ENCODE measurements at regions not wholly inside any gene's neighbourhood (a gene's known extent, or its start where the extent isn't known, plus 50 kb on each side); places are given as distances from the start of the nearest gene placed in this dataset.

DNA sequence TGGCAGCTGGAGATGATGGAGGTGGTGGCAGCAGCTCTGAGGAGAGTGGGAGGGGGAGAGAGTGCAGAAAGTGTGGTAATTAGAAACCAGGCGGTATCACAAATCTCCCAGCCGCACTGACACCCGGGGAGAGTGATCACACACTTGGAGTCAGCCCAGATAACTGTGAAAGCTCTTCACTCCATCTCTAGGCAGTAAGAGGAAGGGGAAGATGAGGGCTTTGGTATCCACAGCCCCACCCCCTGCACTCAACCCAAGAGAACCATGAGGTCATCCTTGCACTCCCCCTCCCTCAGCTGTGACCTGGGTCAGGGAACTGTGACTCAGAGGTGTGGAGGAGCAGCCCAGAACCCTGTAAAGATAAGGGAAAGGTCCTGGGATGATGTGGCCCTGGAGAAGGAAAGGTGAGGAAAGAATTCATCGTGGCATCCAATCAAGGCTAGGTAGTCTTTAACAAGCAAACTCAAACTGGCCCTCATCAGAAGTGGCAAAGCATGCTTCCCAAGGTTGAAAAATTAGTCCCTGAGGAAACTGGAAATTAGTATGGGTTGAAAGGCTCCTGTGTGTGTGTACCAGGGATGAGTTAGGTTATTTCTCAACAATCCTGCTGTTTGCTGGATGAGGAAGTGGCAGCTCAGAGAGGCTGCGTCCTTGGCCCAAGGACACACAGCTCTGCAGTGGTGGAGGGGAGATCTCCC is 111.0 kb upstream of the LHX5 start:
- H3K4me1 Mint-ChIP-seq (ENCODE audit: low read depth, unreplicated experiment), result no peaks in the 10 kb centered on the region
- TF ChIP-seq, protein P1, sequence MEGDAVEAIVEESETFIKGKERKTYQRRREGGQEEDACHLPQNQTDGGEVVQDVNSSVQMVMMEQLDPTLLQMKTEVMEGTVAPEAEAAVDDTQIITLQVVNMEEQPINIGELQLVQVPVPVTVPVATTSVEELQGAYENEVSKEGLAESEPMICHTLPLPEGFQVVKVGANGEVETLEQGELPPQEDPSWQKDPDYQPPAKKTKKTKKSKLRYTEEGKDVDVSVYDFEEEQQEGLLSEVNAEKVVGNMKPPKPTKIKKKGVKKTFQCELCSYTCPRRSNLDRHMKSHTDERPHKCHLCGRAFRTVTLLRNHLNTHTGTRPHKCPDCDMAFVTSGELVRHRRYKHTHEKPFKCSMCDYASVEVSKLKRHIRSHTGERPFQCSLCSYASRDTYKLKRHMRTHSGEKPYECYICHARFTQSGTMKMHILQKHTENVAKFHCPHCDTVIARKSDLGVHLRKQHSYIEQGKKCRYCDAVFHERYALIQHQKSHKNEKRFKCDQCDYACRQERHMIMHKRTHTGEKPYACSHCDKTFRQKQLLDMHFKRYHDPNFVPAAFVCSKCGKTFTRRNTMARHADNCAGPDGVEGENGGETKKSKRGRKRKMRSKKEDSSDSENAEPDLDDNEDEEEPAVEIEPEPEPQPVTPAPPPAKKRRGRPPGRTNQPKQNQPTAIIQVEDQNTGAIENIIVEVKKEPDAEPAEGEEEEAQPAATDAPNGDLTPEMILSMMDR (IDR thresholded peaks at IDR 0.05; ENCODE audit: partially characterized antibody, unreplicated experiment), result no peak
- peaks cover 1% of the 10 kb centered on the region for H3K27me3 Mint-ChIP-seq (ENCODE audit: unreplicated experiment)
- H3K4me3 Mint-ChIP-seq (ENCODE audit: unreplicated experiment), result no peak overlapping the region
- H3K9me3 Mint-ChIP-seq (ENCODE audit: unreplicated experiment), result peaks cover 3% of the 10 kb centered on the region
- H3K36me3 Mint-ChIP-seq (ENCODE audit: unreplicated experiment), result peaks cover 4% of the 10 kb centered on the region
- DNase-seq, result no peak
- H3K27ac Mint-ChIP-seq (ENCODE audit: unreplicated experiment), result no peak overlapping the region

DNA sequence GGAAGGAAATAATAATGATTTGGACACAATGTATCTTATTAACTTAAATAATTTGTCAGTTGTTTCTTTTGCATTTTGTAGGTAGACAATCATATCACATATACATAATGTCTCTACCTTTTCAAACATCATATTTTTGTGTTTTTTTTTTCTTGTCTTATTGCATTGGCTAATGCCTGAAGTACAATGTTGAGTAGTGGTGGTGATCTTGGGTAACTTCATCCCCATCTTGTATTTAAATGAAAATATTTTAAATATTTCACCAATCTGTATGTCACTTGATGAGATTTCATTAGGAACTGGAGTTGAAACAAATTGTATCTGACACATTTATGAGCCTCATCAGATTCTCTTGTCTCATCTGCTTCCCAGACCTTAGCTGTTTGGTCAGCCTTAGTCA is 109.7 kb upstream of the LHX5 start:
- Mint-ChIP-seq H3K36me3 (ENCODE audit: unreplicated experiment) (peaks cover 4% of the 10 kb centered on the region), H3K9me3 (ENCODE audit: unreplicated experiment) (peaks cover 6% of the 10 kb centered on the region), H3K27ac (ENCODE audit: unreplicated experiment) (no peak overlapping the region), H3K27me3 (ENCODE audit: unreplicated experiment) (peaks cover 2% of the 10 kb centered on the region), H3K4me1 (ENCODE audit: low read depth, unreplicated experiment) (no peaks in the 10 kb centered on the region), H3K4me3 (ENCODE audit: unreplicated experiment) (no peak overlapping the region)
- DNase-seq, result no peak
- TF ChIP-seq, protein P1 (IDR thresholded peaks at IDR 0.05; ENCODE audit: partially characterized antibody, unreplicated experiment), result no peak

DNA sequence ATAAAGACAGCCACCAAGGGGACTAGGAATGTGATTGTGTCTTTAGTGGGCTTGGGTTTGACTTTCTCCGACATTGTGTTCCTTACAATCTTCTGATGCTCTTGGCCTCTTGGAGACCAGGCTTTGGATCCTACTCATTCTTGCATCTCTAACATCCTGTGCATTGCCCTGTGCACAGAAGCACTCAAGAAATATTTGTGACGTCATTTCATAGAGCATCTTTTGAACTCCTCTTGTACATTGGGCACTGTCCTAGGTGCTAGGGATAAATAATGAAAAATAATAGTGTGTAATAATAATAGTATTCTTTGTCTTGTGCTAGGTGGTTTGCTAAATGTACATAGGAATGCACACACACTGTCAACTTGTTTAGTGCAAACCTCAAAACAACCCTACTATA is 108.8 kb upstream of the LHX5 start:
- Mint-ChIP-seq H3K4me1 (ENCODE audit: low read depth, unreplicated experiment) (no peaks in the 10 kb centered on the region), H3K9me3 (ENCODE audit: unreplicated experiment) (peaks cover 6% of the 10 kb centered on the region), H3K27ac (ENCODE audit: unreplicated experiment) (no peak overlapping the region), H3K36me3 (ENCODE audit: unreplicated experiment) (peaks cover 4% of the 10 kb centered on the region), H3K4me3 (ENCODE audit: unreplicated experiment) (no peak overlapping the region), H3K27me3 (ENCODE audit: unreplicated experiment) (peaks cover 6% of the 10 kb centered on the region)
- no peak for DNase-seq
- TF ChIP-seq, protein P1 (IDR thresholded peaks at IDR 0.05; ENCODE audit: partially characterized antibody, unreplicated experiment), result no peak

DNA sequence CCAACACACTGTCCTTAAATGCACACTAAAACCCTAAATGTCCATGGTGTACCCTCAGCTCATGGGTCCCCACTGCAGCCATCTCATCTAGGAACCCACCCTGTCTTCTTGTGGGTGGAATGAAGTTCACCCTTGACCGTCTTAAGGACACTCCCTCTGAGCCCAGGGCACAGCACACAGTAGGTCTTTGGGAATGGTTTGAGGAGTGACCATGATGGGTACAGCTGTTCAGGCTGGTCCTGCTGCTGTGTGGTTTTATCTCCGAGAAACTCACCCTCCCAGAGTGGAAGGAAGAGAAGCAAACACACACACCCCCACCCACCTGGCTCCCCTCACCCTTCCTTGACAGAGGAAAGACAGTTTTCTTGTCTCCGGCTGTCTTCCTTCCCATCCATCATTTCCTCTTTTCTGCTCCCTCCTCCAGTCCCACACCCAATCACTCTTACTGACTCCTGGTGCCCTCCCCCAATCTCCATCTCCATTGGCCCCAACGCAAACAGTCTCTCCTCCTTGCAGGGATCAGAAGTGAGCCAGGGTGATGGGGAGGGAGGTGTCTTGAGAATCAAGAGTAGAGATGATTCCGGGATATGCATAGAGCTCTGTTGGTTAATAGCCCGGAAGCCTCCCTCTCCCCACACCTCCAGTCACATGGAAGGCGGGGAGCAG is 105.9 kb upstream of the LHX5 start:
- no peak overlapping the region for H3K4me3 Mint-ChIP-seq (ENCODE audit: unreplicated experiment)
- H3K4me1 Mint-ChIP-seq (ENCODE audit: low read depth, unreplicated experiment), result no peaks in the 10 kb centered on the region
- DNase-seq, result no peak
- H3K27me3 Mint-ChIP-seq (ENCODE audit: unreplicated experiment), result peaks cover 8% of the 10 kb centered on the region
- H3K27ac Mint-ChIP-seq (ENCODE audit: unreplicated experiment), result no peak overlapping the region
- TF ChIP-seq, protein P1 (IDR thresholded peaks at IDR 0.05; ENCODE audit: partially characterized antibody, unreplicated experiment), result no peak
- peaks cover 4% of the 10 kb centered on the region for H3K36me3 Mint-ChIP-seq (ENCODE audit: unreplicated experiment)
- H3K9me3 Mint-ChIP-seq (ENCODE audit: unreplicated experiment), result peaks cover 6% of the 10 kb centered on the region

DNA sequence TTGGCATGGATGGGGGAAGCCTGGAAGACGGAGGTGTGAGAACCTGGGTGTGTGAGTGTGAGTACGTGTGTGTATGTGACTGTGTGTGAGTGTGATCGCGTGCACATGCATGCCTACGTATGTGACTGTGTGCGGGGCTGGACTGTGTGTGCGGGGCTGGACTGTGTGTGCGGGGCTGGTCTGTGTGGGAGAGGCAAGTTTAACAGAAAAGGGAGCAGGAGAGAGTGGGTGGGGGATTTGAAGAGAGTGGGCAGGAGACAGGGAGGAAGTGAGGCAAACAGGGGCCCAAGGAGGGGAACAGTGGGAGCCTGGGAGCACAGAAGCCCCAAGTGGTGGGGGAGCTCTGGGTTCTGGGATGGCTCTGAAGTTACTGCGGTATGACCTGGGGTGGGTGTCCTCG is 103.7 kb upstream of the LHX5 start:
- H3K36me3 Mint-ChIP-seq (ENCODE audit: unreplicated experiment), result no peaks in the 10 kb centered on the region
- H3K4me1 Mint-ChIP-seq (ENCODE audit: low read depth, unreplicated experiment), result no peaks in the 10 kb centered on the region
- H3K27me3 Mint-ChIP-seq (ENCODE audit: unreplicated experiment), result peaks cover 12% of the 10 kb centered on the region
- H3K9me3 Mint-ChIP-seq (ENCODE audit: unreplicated experiment), result peaks cover 6% of the 10 kb centered on the region
- no peak overlapping the region for H3K27ac Mint-ChIP-seq (ENCODE audit: unreplicated experiment)
- no peak overlapping the region for H3K4me3 Mint-ChIP-seq (ENCODE audit: unreplicated experiment)
- TF ChIP-seq, protein P1 (IDR thresholded peaks at IDR 0.05; ENCODE audit: partially characterized antibody, unreplicated experiment), result no peak
- no peak for DNase-seq
